SK-N-SH (cell line): ENCODE measurements at regions not wholly inside any gene's neighbourhood (a gene's known extent, or its start where the extent isn't known, plus 50 kb on each side); places are given as distances from the start of the nearest gene placed in this dataset.

Source experiments
- CTCF ChIA-PET: fragments of 300-600, 350-600 bp; formaldehyde crosslinking; extraction: SDS; loops from one replicate; lab custom pipeline; 2021; lab: Yijun Ruan, JAX
- POLR2A ChIA-PET: fragments of 350-600 bp; sonication (Branson Sonifier 250); formaldehyde crosslinking; extraction: SDS; loops from one replicate; lab custom pipeline; 2020; ENCODE audit warnings: antibody characterized with exemption, inconsistent platforms; lab: Yijun Ruan, JAX
- DNase-seq: peaks from one replicate; pipeline ENCODE4 v3.0.0; 2012
- H2AFZ ChIP-seq: fragments of 200-600 bp; sonication (generic); 2 replicates; pipeline ENCODE4 v1.8.1; 2016; ENCODE audit warnings: antibody characterized with exemption, mild to moderate bottlenecking, low read depth
- H3F3A ChIP-seq: fragments of 200-600 bp; sonication (generic); replicated peaks from 2 replicates; pipeline ENCODE3; 2016; ENCODE audit warnings: antibody characterized with exemption, mild to moderate bottlenecking; ENCODE audit not compliant: insufficient read depth
- H3K27ac ChIP-seq, 2 experiments: fragments of 200-500 bp in 1 of 2; fragments of 200-600 bp in 1 of 2; sonication (Bioruptor generic) in 1 of 2; sonication (generic), shearing (Covaris generic) in 1 of 2; 2 replicates each; pipeline versions ENCODE4 v1.5.1 to v1.6.1; 2014 to 2016; ENCODE audit warnings: low read depth in 2 of 2, inconsistent platforms in 1 of 2, low read length in 1 of 2, mild to moderate bottlenecking in 1 of 2, mixed read lengths in 1 of 2
- H3K27me3 ChIP-seq: fragments of 200-600 bp; sonication (generic), shearing (Covaris generic); 2 replicates; pipeline ENCODE4 v1.6.1; 2016; ENCODE audit warnings: mixed run types; ENCODE audit not compliant: insufficient read depth
- H3K36me3 ChIP-seq, 2 experiments: fragments of 200-500 bp in 1 of 2; fragments of 200-600 bp in 1 of 2; sonication (Bioruptor generic) in 1 of 2; sonication (generic) in 1 of 2; replicated peaks in 1 of 2; 2 replicates each; pipeline versions ENCODE3 to v1.5.1; 2014 to 2016; ENCODE audit warnings: low read length in 1 of 2, mild to moderate bottlenecking in 1 of 2; ENCODE audit not compliant: insufficient read depth in 2 of 2, control insufficient read depth in 1 of 2
- H3K4me1 ChIP-seq, 2 experiments: fragments of 200-500 bp in 1 of 2; fragments of 200-600 bp in 1 of 2; sonication (Bioruptor generic) in 1 of 2; sonication (generic), shearing (Covaris generic) in 1 of 2; 2 replicates each; pipeline versions ENCODE4 v1.5.1 to v1.6.1; 2014 to 2016; ENCODE audit warnings: low read depth in 1 of 2, low read length in 1 of 2, mixed run types in 1 of 2; ENCODE audit not compliant: insufficient read depth in 2 of 2, control insufficient read depth in 1 of 2
- H3K4me2 ChIP-seq: fragments of 200-600 bp; sonication (generic), shearing (Covaris generic); 2 replicates; pipeline ENCODE4 v1.6.1; 2017; ENCODE audit warnings: mixed run types
- H3K4me3 ChIP-seq, 2 experiments: fragments of 200-500 bp in 1 of 2; fragments of 200-600 bp in 1 of 2; sonication (Bioruptor generic) in 1 of 2; sonication (generic), shearing (Covaris generic) in 1 of 2; 2 replicates each; pipeline versions ENCODE4 v1.5.1 to v1.8.1; 2014 to 2016; ENCODE audit warnings: low read depth in 2 of 2, inconsistent platforms in 1 of 2, low read length in 1 of 2, mild to moderate bottlenecking in 1 of 2, mixed read lengths in 1 of 2, moderate library complexity in 1 of 2
- H3K79me2 ChIP-seq: fragments of 200-600 bp; sonication (generic); 2 replicates; pipeline ENCODE4 v1.8.1; 2017; ENCODE audit warnings: mild to moderate bottlenecking; ENCODE audit not compliant: insufficient read depth
- H3K9ac ChIP-seq: fragments of 200-600 bp; sonication (generic); 2 replicates; pipeline ENCODE4 v1.6.1; 2017; ENCODE audit warnings: mixed run types
- H3K9me2 ChIP-seq: fragments of 200-600 bp; sonication (generic); 2 replicates; pipeline ENCODE4 v1.6.1; 2017; ENCODE audit warnings: mixed run types
- H3K9me3 ChIP-seq: fragments of 200-600 bp; sonication (generic); 2 replicates; pipeline ENCODE4 v1.6.1; 2017; ENCODE audit warnings: mixed run types, mild to moderate bottlenecking, moderate library complexity
- H4K20me1 ChIP-seq: fragments of 200-600 bp; sonication (generic); 2 replicates; pipeline ENCODE4 v1.6.1; 2017; ENCODE audit warnings: mild to moderate bottlenecking, mixed run types; ENCODE audit not compliant: insufficient read depth
- CHD2 ChIP-seq: fragments of 150-350 bp; IDR thresholded peaks from 2 replicates; pipeline ENCODE4 v1.6.1; 2018; ENCODE audit warnings: low read length; ENCODE audit not compliant: partially characterized antibody
- EP300 ChIP-seq, 2 experiments: IDR thresholded peaks; 2 replicates each; pipeline versions ENCODE4 v1.4.0 to v1.6.1; 2012; ENCODE audit warnings: borderline replicate concordance in 1 of 2, low read depth in 1 of 2, low read length in 1 of 2
- EZH2phosphoT487 ChIP-seq: fragments of 200-600 bp; sonication (generic); IDR thresholded peaks from 2 replicates; pipeline ENCODE4 v1.6.1; 2017; ENCODE audit warnings: low read depth, mixed run types, mild to moderate bottlenecking, antibody characterized with exemption, moderate library complexity, borderline replicate concordance
- FOSL2 ChIP-seq: IDR thresholded peaks from 2 replicates; pipeline ENCODE4 v1.4.0; 2012; ENCODE audit warnings: low read depth, mild to moderate bottlenecking, moderate library complexity, borderline replicate concordance
- GABPA ChIP-seq: IDR thresholded peaks from 2 replicates; pipeline ENCODE4 v1.4.0; 2012; ENCODE audit warnings: low read depth, mild to moderate bottlenecking
- GATA2 ChIP-seq: sonication (generic); formaldehyde crosslinking; IDR thresholded peaks from 2 replicates; pipeline ENCODE4 v1.5.0; 2020; ENCODE audit warnings: mild to moderate bottlenecking, missing genetic modification reagents
- JUND ChIP-seq: IDR thresholded peaks from 2 replicates; pipeline ENCODE4 v1.4.0; 2012
- NFIC ChIP-seq: IDR thresholded peaks from 2 replicates; pipeline ENCODE4 v1.4.0; 2012; ENCODE audit warnings: borderline replicate concordance
- PBX3 ChIP-seq: IDR thresholded peaks from 2 replicates; pipeline ENCODE4; 2012
- POLR2AphosphoS5 ChIP-seq: IDR thresholded peaks from 2 replicates; pipeline ENCODE4 v1.6.1; 2012; ENCODE audit warnings: low read depth, low read length
- RAD21 ChIP-seq: IDR thresholded peaks from 2 replicates; pipeline ENCODE4 v1.6.1; 2012; ENCODE audit warnings: mild to moderate bottlenecking, low read length
- REST ChIP-seq: IDR thresholded peaks from 2 replicates; pipeline ENCODE4 v1.6.1; 2012; ENCODE audit warnings: mild to moderate bottlenecking, low read depth, low read length, moderate library complexity
- RFX5 ChIP-seq: IDR thresholded peaks from 2 replicates; pipeline ENCODE4 v1.6.1; 2012; ENCODE audit warnings: mild to moderate bottlenecking, improper control_type of control experiment, low read length
- RXRA ChIP-seq: IDR thresholded peaks from 2 replicates; pipeline ENCODE4 v1.4.0; 2012; ENCODE audit warnings: low read depth, mild to moderate bottlenecking, borderline replicate concordance
- SIN3A ChIP-seq: IDR thresholded peaks from 2 replicates; pipeline ENCODE4 v1.6.1; 2012; ENCODE audit warnings: low read depth, mild to moderate bottlenecking, low read length, moderate library complexity, borderline replicate concordance
- TAF1 ChIP-seq: IDR thresholded peaks from 2 replicates; pipeline ENCODE4 v1.6.1; 2012; ENCODE audit warnings: low read depth, mild to moderate bottlenecking, low read length, moderate library complexity, borderline replicate concordance
- TCF12 ChIP-seq: IDR thresholded peaks from 2 replicates; pipeline ENCODE4 v1.4.0; 2012
- TEAD4 ChIP-seq: IDR thresholded peaks from 2 replicates; pipeline ENCODE4 v1.4.0; 2012; ENCODE audit warnings: mild to moderate bottlenecking, borderline replicate concordance; ENCODE audit not compliant: insufficient read depth
- USF2 ChIP-seq: fragments of 150-350 bp; IDR thresholded peaks from 2 replicates; pipeline ENCODE4 v1.6.1; 2017; ENCODE audit warnings: antibody characterized with exemption, low read length, low read depth, borderline replicate concordance
- ZBTB33 ChIP-seq: IDR thresholded peaks from 2 replicates; pipeline ENCODE4 v1.4.0; 2012; ENCODE audit warnings: low read depth, borderline replicate concordance
- WGBS: methylation state at CpG from one replicate; pipeline ENCODE4 v1.1.6; 2017; ENCODE audit warnings: low lambda C conversion rate; 5-methylcytosine and 5-hydroxymethylcytosine counted together
- TF ChIP-seq, protein P1 (sequence below): IDR thresholded peaks from 2 replicates; pipeline ENCODE4 v1.4.0; 2012; ENCODE audit warnings: low read depth
- TF ChIP-seq, protein P2 (sequence below): fragments of 150-350 bp; IDR thresholded peaks from 2 replicates; pipeline ENCODE4 v1.6.1; 2016; ENCODE audit warnings: mild to moderate bottlenecking, low read depth, low read length

GRCh38 chr7:46784732-46785131 is 797.2 kb downstream of the TNS3 start:
- no peak overlapping the region for H3K4me3 ChIP-seq
- peak overlapping the region in 1 of 2 experiments; percentile 20; a peak in 2 of 4 replicates for H3K27ac ChIP-seq
- POLR2A ChIA-PET, result no interaction called here
- no peak overlapping the region for H3K9ac ChIP-seq
- H3K9me2 ChIP-seq, result no peaks in the 10 kb centered on the region
- 82% methylated on average over 1 of the region's 1 CpG for WGBS
- H4K20me1 ChIP-seq, result no peaks in the 10 kb centered on the region
- H3K4me1 ChIP-seq, result peaks cover 0 to 15% of the 10 kb centered on the region in 2 experiments; a peak in 1 of 4 replicates
- DNase-seq, result no peak
- TF ChIP-seq TCF12, result peak; percentile 98
- TF ChIP-seq NFIC, result peak; percentile 79
- TF ChIP-seq RXRA, result 0 out of 2 replicates have a peak, but pooled peaks have one; percentile 58
- TF ChIP-seq TEAD4, result 0 out of 2 replicates have a peak, but pooled peaks have one; percentile 21
- peak; percentile 57; the same call in 1 of the 2 replicates for TF ChIP-seq REST
- no peak for TF ChIP-seq RAD21
- TF ChIP-seq RFX5, result no peak
- no peak for TF ChIP-seq USF2
- peak; percentile 92 for TF ChIP-seq JUND
- TF ChIP-seq PBX3, result peak; percentile 98
- no peak for TF ChIP-seq EZH2phosphoT487
- TF ChIP-seq SIN3A, result no peak
- no peak for TF ChIP-seq GATA2 (CRISPR knock-in tag)
- TF ChIP-seq, protein P1, sequence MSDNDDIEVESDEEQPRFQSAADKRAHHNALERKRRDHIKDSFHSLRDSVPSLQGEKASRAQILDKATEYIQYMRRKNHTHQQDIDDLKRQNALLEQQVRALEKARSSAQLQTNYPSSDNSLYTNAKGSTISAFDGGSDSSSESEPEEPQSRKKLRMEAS, result 0 out of 2 replicates have a peak, but pooled peaks have one; percentile 19
- peak; percentile 88 for TF ChIP-seq FOSL2
- peak; percentile 67; the same call in 1 of the 2 replicates for TF ChIP-seq ZBTB33
- TF ChIP-seq POLR2AphosphoS5, result peak; percentile 82; the same call in 1 of the 2 replicates
- TF ChIP-seq, protein P2, sequence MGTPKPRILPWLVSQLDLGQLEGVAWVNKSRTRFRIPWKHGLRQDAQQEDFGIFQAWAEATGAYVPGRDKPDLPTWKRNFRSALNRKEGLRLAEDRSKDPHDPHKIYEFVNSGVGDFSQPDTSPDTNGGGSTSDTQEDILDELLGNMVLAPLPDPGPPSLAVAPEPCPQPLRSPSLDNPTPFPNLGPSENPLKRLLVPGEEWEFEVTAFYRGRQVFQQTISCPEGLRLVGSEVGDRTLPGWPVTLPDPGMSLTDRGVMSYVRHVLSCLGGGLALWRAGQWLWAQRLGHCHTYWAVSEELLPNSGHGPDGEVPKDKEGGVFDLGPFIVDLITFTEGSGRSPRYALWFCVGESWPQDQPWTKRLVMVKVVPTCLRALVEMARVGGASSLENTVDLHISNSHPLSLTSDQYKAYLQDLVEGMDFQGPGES, result no peak
- no peak for TF ChIP-seq TAF1
- TF ChIP-seq EP300 (IDR thresholded peaks at IDR 0.05; ENCODE audit: borderline replicate concordance in 1 of 2, low read depth in 1 of 2, low read length in 1 of 2), result peak; percentile 66 to 93; a peak in 2 of 4 replicates
- no peak for TF ChIP-seq CHD2
- no peak for TF ChIP-seq GABPA
- TF ChIP-seq, all 33 proteins: peak for 12
- no peaks in the 10 kb centered on the region for H3K27me3 ChIP-seq
- H3K4me2 ChIP-seq, result no peak overlapping the region
- no peak overlapping the region for H2AFZ ChIP-seq
- no peaks in the 10 kb centered on the region for H3F3A ChIP-seq
- no peaks in the 10 kb centered on the region for H3K79me2 ChIP-seq
- H3K9me3 ChIP-seq, result peaks cover 1% of the 10 kb centered on the region; the same call in 1 of the 2 replicates
- CTCF ChIA-PET, result no interaction called here
- H3K36me3 ChIP-seq, result no peaks in the 10 kb centered on the region
